Thymus (tissue), 11 donors: ENCODE measurements at regions not wholly inside any gene's neighbourhood (a gene's known extent, or its start where the extent isn't known, plus 50 kb on each side); places are given as distances from the start of the nearest gene placed in this dataset.

Experiments used
- DNase-seq, 9 donors: peaks; one replicate each; pipeline ENCODE4 v3.0.0-alpha.2; 2013; ENCODE audit warnings: low spot score in 9 of 9, low read depth in 6 of 9, missing footprints in 1 of 9
- H3K27ac ChIP-seq, 2 donors: one replicate each; pipeline ENCODE4 v1.5.1; 2013; ENCODE audit warnings: control low read depth in 1 of 2, low read depth in 1 of 2, low read length in 1 of 2, mild to moderate bottlenecking in 1 of 2, moderate library complexity in 1 of 2
- H3K27me3 ChIP-seq, 2 donors: one replicate each; pipeline ENCODE4 v1.5.1; 2013; ENCODE audit warnings: low read length in 1 of 2; ENCODE audit not compliant: control insufficient read depth in 2 of 2, insufficient read depth in 1 of 2
- H3K36me3 ChIP-seq, 2 donors: one replicate each; pipeline ENCODE4 v1.5.1; 2013; ENCODE audit warnings: low read length in 1 of 2, mild to moderate bottlenecking in 1 of 2, moderate library complexity in 1 of 2; ENCODE audit not compliant: control insufficient read depth in 2 of 2, insufficient read depth in 2 of 2
- H3K4me1 ChIP-seq, 2 donors: one replicate each; pipeline ENCODE4 v1.5.1; 2013; ENCODE audit warnings: low read length in 2 of 2; ENCODE audit not compliant: control insufficient read depth in 2 of 2, insufficient read depth in 2 of 2
- H3K4me3 ChIP-seq, 2 donors: one replicate each; pipeline ENCODE4 v1.5.1; 2013; ENCODE audit warnings: low read length in 2 of 2, control low read depth in 1 of 2, mild to moderate bottlenecking in 1 of 2
- H3K9me3 ChIP-seq, 2 donors: one replicate each; pipeline ENCODE4 v1.5.1; 2013; ENCODE audit warnings: low read length in 1 of 2, mild to moderate bottlenecking in 1 of 2; ENCODE audit not compliant: control insufficient read depth in 2 of 2, insufficient read depth in 1 of 2
- WGBS: extraction: QIAGEN DNeasy Blood & Tissue Kit; methylation state at CpG from one replicate; pipeline ENCODE4 v1.1.7; 2013; 5-methylcytosine and 5-hydroxymethylcytosine counted together
- donor health status: healthy.

DNA sequence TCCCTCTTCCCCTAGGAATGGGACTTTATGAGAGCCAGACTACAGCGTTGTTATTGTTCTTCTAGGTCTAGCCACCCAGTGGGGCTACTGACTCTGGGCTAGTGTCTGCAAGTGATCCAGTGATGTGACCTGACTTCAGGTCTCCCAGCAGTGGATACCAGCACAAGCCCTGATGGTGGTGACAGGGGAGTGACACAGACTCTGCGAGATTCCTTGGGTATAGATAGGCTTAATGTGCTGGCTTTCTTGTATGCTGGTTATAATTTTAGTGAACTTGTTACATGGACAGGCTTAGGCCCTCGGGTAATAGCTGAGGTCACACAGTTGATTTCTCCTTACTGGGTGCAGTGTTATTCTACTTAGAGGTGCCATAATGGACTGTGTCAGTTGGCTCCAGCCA is 106.9 kb downstream of the TBC1D30 start:
- no peak overlapping the region for H3K27ac ChIP-seq
- WGBS: 99% methylated on average over 3 of the region's 3 CpGs
- no peaks in the 10 kb centered on the region for H3K4me1 ChIP-seq
- H3K9me3 ChIP-seq: no peaks in the 10 kb centered on the region
- H3K36me3 ChIP-seq: no peaks in the 10 kb centered on the region
- no peak for DNase-seq
- H3K27me3 ChIP-seq: no peaks in the 10 kb centered on the region
- H3K4me3 ChIP-seq: no peak overlapping the region

DNA sequence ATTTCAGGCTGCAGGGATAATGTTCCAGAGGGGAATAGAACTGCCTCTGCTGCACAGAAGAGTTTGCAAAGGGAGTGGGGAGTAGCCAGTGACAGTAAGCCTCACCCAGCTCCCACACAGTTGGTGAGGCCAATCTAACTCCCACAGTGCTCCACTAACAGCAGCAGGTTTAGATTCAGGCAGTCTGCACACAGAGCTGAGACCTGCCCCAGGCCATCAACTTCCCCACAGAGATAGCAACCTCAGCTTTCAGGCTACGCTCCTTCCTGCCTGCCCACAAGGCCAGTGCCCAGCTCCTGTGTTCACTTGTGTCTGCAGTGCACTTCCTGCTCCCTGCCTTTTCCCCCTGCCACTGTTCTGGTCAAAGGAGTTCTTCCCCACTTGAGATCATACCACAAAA is 107.5 kb downstream of the TBC1D30 start:
- no peaks in the 10 kb centered on the region for H3K27me3 ChIP-seq
- WGBS: 89% methylated on average over 1 of the region's 1 CpG
- H3K4me3 ChIP-seq: no peak overlapping the region
- no peak for DNase-seq
- no peaks in the 10 kb centered on the region for H3K4me1 ChIP-seq
- no peak overlapping the region for H3K27ac ChIP-seq
- no peaks in the 10 kb centered on the region for H3K9me3 ChIP-seq
- H3K36me3 ChIP-seq: no peaks in the 10 kb centered on the region

DNA sequence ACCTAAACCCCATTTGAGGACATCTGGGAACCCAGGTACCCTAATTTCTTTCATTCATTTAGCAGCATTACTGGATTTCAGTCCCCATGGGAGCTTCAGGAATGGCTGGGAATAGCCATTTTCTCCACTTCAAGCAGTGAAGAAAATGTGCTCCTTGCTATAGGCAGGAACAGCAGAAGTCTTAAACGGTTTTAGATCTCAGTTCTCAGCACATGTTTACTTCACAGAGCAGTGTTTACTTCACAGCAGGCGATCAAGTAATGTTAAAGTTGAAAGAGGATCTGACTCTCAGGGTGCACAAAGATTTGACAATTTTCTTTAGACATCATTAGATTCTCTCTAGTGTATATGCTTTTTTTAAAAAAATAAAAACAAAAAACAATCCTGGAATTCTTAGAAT is 109.3 kb downstream of the TBC1D30 start:
- no peak overlapping the region for H3K27ac ChIP-seq
- DNase-seq: no peak
- no peaks in the 10 kb centered on the region for H3K36me3 ChIP-seq
- H3K27me3 ChIP-seq: no peaks in the 10 kb centered on the region
- no peak overlapping the region for H3K4me3 ChIP-seq
- WGBS: 57% methylated on average over 2 of the region's 2 CpGs
- H3K4me1 ChIP-seq: no peaks in the 10 kb centered on the region
- no peaks in the 10 kb centered on the region for H3K9me3 ChIP-seq

DNA sequence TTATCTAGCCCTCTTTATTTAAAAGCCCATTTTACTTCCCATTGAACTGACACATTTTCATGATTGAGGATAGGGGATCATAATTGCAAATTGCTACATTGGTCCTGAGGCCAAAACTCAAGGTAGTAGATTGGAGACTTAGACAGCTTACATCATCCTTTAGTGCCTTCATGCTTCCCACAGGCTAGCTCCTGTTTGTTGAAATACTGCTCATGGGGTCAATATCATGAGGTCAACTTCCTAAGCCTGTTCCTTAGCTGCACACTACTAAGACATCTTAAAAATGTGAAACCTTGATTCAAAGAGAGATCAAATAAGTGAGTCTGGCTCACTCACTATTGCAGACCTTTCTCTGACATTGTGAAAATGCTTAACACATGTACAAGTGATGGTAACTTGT is 113.0 kb downstream of the TBC1D30 start:
- no peaks in the 10 kb centered on the region for H3K4me1 ChIP-seq
- H3K9me3 ChIP-seq: no peaks in the 10 kb centered on the region
- H3K4me3 ChIP-seq: no peak overlapping the region
- no peaks in the 10 kb centered on the region for H3K36me3 ChIP-seq
- no peaks in the 10 kb centered on the region for H3K27me3 ChIP-seq
- H3K27ac ChIP-seq: no peak overlapping the region
- no peak for DNase-seq

DNA sequence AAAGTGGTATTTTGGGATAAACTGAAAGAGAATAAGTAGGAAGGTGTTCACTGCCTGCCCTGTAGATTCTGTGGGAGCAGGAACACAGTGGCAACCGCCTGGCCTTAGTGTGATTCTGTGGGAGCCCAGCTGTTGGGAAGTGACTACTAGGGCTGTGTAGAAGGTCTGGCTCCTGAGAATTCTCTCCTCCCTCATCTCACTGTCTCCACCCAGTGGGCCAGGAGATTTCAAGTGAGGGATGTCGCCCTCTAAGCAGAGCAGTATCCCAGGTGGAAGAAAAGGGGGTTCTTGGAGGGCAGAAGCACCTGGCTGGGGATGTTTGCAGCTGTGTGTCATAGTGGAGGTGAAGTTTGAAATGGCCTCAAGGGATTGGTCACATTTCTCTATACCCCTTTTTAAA is 113.7 kb downstream of the TBC1D30 start:
- no peaks in the 10 kb centered on the region for H3K27me3 ChIP-seq
- H3K4me1 ChIP-seq: no peaks in the 10 kb centered on the region
- no peak overlapping the region for H3K4me3 ChIP-seq
- no peak for DNase-seq
- H3K9me3 ChIP-seq: no peaks in the 10 kb centered on the region
- no peaks in the 10 kb centered on the region for H3K36me3 ChIP-seq
- H3K27ac ChIP-seq: no peak overlapping the region
- 70% methylated on average over 2 of the region's 2 CpGs for WGBS

DNA sequence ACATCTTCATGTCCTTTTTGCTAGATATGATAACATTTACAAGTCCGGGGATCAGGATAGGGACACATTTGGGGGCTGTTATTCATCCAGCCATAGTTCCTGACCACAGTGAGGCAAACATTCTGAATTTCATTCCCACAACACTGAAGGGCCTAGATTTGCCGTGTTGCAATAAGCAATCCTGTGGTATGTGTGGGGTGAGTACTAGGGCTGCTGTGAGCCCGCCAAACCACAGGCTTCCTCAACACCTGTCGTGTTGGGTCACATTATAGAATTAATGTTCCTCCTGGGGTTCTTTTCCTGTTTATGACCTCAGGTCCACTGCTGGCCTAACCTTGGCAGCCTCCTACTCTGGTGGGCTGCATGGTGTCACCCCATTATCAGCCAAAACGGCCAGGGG is 119.2 kb downstream of the TBC1D30 start:
- H3K36me3 ChIP-seq: no peaks in the 10 kb centered on the region
- no peaks in the 10 kb centered on the region for H3K9me3 ChIP-seq
- H3K27ac ChIP-seq: no peak overlapping the region
- no peaks in the 10 kb centered on the region for H3K4me1 ChIP-seq
- H3K4me3 ChIP-seq: no peak overlapping the region
- WGBS: 7% methylated on average over 5 of the region's 5 CpGs
- H3K27me3 ChIP-seq: no peaks in the 10 kb centered on the region
- no peak for DNase-seq

DNA sequence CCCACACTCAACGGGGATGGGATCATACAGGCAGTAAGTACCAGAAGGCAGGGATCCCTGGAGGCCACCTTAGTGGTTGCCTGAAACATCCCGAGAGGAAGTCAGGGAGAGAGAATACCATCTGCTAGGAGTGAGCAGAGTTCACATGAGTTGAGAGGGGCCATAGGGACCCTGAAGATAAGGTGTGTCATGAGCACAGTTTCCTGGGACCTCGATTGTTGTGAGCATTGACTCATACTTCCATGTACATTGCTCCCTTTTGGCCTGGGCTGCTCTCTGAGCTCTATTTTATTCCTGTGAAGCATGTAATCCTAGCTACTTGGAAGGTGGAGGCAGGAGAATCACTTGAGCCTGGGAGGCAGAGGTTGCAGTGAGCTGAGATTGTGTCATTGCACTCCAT is 120.5 kb downstream of the TBC1D30 start:
- H3K27ac ChIP-seq: no peak overlapping the region
- H3K4me3 ChIP-seq: no peak overlapping the region
- no peaks in the 10 kb centered on the region for H3K9me3 ChIP-seq
- no peaks in the 10 kb centered on the region for H3K27me3 ChIP-seq
- H3K36me3 ChIP-seq: no peaks in the 10 kb centered on the region
- no peak for DNase-seq
- 86% methylated on average over 3 of the region's 3 CpGs for whole genome bisulfite sequencing
- H3K4me1 ChIP-seq: no peaks in the 10 kb centered on the region

DNA sequence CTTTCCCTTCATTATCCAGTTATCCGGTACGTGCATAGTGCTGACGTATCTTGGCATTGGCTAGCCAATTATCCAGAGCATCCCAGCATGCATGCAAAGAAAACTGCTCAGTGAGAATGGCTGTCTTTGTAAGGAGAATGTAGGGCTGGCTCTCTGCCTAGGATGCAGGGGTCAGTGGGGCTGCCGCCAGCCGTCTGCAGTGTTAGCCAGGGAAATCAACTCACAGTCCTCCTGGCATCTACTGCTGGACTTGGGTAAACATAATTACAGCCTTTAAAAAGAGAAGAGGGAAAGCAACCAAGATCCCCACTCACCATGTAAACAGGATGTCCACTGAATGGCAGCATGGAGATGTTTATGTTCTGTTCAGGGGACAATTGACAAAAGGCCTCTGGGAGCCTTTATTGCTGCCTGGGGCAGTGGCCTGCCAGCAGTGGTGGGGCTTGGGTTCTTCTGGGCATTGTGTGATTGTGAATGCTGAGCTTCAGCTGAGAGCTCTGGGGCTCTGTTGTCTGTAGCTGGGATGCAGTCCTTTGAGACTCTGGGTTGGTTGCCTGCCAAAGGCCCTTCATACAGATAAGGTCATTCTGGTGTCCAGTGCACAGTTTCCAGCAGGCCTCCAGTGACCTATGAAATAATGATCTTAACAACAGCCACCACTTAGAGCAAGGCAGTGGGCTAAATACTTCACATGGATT is 121.8 kb downstream of the TBC1D30 start:
- no peak for DNase-seq
- WGBS: 91% methylated on average over 5 of the region's 5 CpGs
- Histone ChIP-seq H3K4me1 (no peaks in the 10 kb centered on the region), H3K4me3 (no peak overlapping the region), H3K27ac (no peak overlapping the region), H3K36me3 (no peaks in the 10 kb centered on the region), H3K9me3 (no peaks in the 10 kb centered on the region), H3K27me3 (no peaks in the 10 kb centered on the region)

DNA sequence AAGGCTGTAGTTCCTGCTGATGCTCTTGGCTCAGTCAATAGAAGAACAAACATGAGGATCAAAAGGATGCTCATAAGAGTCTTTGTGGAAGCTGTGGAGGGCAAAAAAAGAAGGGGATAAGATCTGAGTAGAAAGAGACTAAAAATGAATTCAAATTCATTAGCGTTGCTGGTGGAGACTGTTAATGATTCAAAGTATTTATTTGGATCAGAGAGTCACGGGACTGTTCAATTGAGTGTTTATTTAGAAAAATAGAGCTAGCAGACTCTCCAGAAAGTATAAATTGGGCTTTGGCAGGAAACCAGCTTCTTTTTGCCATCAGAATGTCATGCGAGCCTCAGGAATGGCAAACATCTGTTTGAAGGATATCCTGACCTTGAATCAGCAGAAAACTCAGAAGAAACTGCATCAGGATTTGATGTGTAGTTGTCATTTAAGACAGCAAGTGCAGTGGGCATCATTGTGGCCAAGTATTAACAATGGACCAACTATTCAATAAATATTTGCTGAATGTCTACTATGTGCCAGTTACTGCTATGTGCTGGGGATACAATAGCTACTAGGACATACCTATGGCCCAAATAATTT is 126.4 kb downstream of the TBC1D30 start:
- DNase-seq: no peak
- Histone ChIP-seq H3K36me3 (no peaks in the 10 kb centered on the region), H3K4me1 (no peaks in the 10 kb centered on the region), H3K27ac (no peak overlapping the region), H3K9me3 (no peaks in the 10 kb centered on the region), H3K4me3 (no peak overlapping the region), H3K27me3 (no peaks in the 10 kb centered on the region)
- WGBS: 42% methylated on average over 3 of the region's 3 CpGs
